ENCODE measurements at regions not wholly inside any gene's neighbourhood (a gene's known extent, or its start where the extent isn't known, plus 50 kb on each side); places are given as distances from the start of the nearest gene placed in this dataset.

- TF ChIP-seq CSRNP3 (CRISPR knock-in tag; IDR thresholded peaks at IDR 0.05), result no peak
- TF ChIP-seq POU6F1 (CRISPR knock-in tag; IDR thresholded peaks at IDR 0.05; ENCODE audit: borderline replicate concordance, low read depth), result no peak
- no peak for TF ChIP-seq ZC3H10 (CRISPR knock-in tag; IDR thresholded peaks at IDR 0.05)
- no peak for TF ChIP-seq OSR1 (CRISPR knock-in tag; IDR thresholded peaks at IDR 0.05)
- TF ChIP-seq BACH2 (CRISPR knock-in tag; IDR thresholded peaks at IDR 0.05; ENCODE audit: borderline replicate concordance), result no peak
- TF ChIP-seq ZFP30 (CRISPR knock-in tag; IDR thresholded peaks at IDR 0.05), result no peak
Measured at GRCh38 chr10:30248728-30249127, 100.3 kb downstream of the MTPAP start.

Data from SK-N-SH treated with all-trans-retinoic acid at 6 μM for 48 hours (cell line).